Esophagus squamous epithelium (tissue), 5 donors: ENCODE measurements at regions not wholly inside any gene's neighbourhood (a gene's known extent, or its start where the extent isn't known, plus 50 kb on each side); places are given as distances from the start of the nearest gene placed in this dataset.

Source experiments
- DNase-seq: peaks from one replicate; lab custom pipeline; 2025; lab: John Stamatoyannopoulos, UW
- H3K27ac ChIP-seq, 4 donors: fragments of 200-600 bp; sonication (generic); one replicate each; pipeline ENCODE4 v1.5.1; 2016 to 2019; ENCODE audit warnings: mild to moderate bottlenecking in 1 of 4
- H3K27me3 ChIP-seq, 4 donors: fragments of 200-600 bp; sonication (generic); 1 replicate in 3 of 4; 2 replicates in 1 of 4; pipeline versions ENCODE4 v1.5.1 to v1.6.0; 2017 to 2021; ENCODE audit warnings: antibody characterized with exemption in 1 of 4
- H3K36me3 ChIP-seq, 3 donors: fragments of 200-600 bp; sonication (generic); one replicate each; pipeline ENCODE4 v1.5.1; 2016 to 2019
- H3K4me1 ChIP-seq, 3 donors: fragments of 200-600 bp; sonication (generic); one replicate each; pipeline ENCODE4 v1.5.1; 2017 to 2019
- H3K4me3 ChIP-seq, 4 donors: fragments of 200-600 bp; sonication (generic); 1 replicate in 3 of 4; 2 replicates in 1 of 4; pipeline ENCODE4 v1.5.1; 2016 to 2019; ENCODE audit warnings: mild to moderate bottlenecking in 2 of 4, moderate library complexity in 1 of 4
- H3K9me3 ChIP-seq, 3 donors: fragments of 200-600 bp; sonication (generic); one replicate each; pipeline ENCODE4 v1.5.1; 2016 to 2019
- CTCF ChIP-seq, 6 experiments: fragments of 450-650 bp in 4 of 6; fragments of 200-600 bp in 2 of 6; sonication (generic) in 2 of 6; IDR thresholded peaks; one replicate each; pipeline ENCODE4 v1.5.1; 2016 to 2019; ENCODE audit warnings: antibody characterized with exemption in 6 of 6, mild to moderate bottlenecking in 4 of 6, moderate library complexity in 4 of 6
- POLR2A ChIP-seq, 4 donors: fragments of 450-650 bp; IDR thresholded peaks; one replicate each; pipeline ENCODE4 v1.6.1; 2017; ENCODE audit warnings: antibody characterized with exemption in 4 of 4, mild to moderate bottlenecking in 4 of 4, moderate library complexity in 3 of 4
- WGBS, 2 donors: methylation state at CpG; one replicate each; pipeline ENCODE4 v1.1.5; 2018; 5-methylcytosine and 5-hydroxymethylcytosine counted together
- intact Hi-C: fragments of 100-400 bp; cut with DNase I; formaldehyde crosslinking; loops from one replicate; pipeline ENCODE4 v1.15.0; 2022
- donor health status: DM: yes; HTN: yes; CAD: no.

- TF ChIP-seq CTCF (IDR thresholded peaks at IDR 0.05), result no peak
These were observed 183.1 kb downstream of the ALG10 start for GRCh38 chr12:34205401-34205800.

DNA sequence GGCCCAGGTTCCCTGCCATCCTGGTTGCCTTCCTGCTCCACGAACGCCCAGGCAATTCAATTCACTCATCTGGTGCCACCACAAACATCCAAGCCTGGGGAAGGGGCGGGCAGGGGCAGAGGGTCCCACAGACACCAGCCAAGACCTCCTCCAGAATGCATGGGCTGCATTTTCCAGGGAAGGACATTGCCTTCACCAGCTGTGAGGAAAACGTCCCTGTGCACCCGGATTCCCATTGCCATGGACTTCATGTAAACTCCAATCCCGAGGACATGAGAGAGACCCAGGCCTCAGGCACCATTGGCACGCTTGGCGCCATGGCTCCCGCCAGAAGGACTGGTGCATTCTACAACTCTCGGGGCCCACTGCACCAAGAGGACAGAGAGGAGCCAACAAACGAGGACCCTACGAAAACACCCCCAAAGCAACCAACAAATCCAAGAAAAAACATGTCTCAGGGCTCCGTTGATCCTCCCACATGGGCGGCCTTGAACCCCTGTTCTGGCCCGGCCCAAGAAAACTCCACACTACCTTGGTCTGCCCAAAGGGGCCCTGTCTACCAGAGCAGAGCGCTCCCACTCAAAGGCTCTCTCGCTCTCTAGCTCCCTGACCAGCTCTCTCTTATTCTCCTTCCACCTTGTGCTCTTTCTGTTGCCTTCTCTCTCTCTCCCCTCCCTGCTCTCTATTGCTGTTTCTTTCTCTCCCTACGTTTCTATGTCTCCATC, 183.9 kb downstream of the ALG10 start:
- peaks cover 0 to 52% (median 0%) of the 10 kb centered on the region in 3 donors for H3K9me3 ChIP-seq
- no peak overlapping the region for H3K27ac ChIP-seq
- H3K27me3 ChIP-seq, result no peaks in the 10 kb centered on the region
- intact Hi-C loops, result no loop called here
- no peaks in the 10 kb centered on the region for H3K4me1 ChIP-seq
- DNase-seq, result no peak
- WGBS, 2 donors, result 76 to 85% methylated on average over 10 to 14 of the region's 18 CpGs
- no peaks in the 10 kb centered on the region for H3K36me3 ChIP-seq
- no peak overlapping the region for H3K4me3 ChIP-seq
- no peak for TF ChIP-seq CTCF (IDR thresholded peaks at IDR 0.05)
- TF ChIP-seq POLR2A (IDR thresholded peaks at IDR 0.05), result no peak

More at GRCh38 chr12:34205401-34205800, 183.1 kb downstream of the ALG10 start:
- Histone ChIP-seq H3K27ac (no peak overlapping the region), H3K36me3 (no peaks in the 10 kb centered on the region), H3K9me3 (peaks cover 0 to 45% (median 0%) of the 10 kb centered on the region in 3 donors), H3K4me1 (no peaks in the 10 kb centered on the region), H3K4me3 (no peak overlapping the region), H3K27me3 (no peaks in the 10 kb centered on the region)
- no peak for DNase-seq
- 97 to 100% methylated on average over 1 to 16 of the region's 24 CpGs for WGBS, 2 donors
- intact Hi-C loops, result no loop called here

DNA sequence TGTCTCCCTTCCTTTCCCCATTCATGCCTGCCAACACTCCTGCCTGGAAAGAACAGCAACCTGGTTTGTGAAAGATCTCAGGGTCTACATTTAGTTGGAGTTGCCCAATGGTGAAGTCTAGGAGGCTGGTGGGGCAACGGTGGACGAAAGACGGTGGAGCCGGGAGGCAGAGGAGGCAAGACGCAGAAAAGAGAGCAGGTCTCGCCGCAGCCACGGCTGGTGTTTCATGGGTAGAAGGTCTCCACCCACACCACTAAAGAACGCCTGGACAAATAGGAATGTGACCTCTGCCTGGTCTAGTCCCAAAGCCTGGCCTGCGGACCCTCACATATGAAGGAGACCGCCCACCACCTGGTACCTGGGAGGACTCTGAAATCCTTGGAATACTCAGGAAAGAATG, 185.6 kb downstream of the ALG10 start:
- WGBS, 2 donors, result 93% methylated on average over 6 of the region's 11 CpGs; no CpG with 5 or more reads in 1 of the 2 donors
- Histone ChIP-seq H3K9me3 (peaks cover 0 to 57% (median 0%) of the 10 kb centered on the region in 3 donors), H3K4me1 (no peaks in the 10 kb centered on the region), H3K36me3 (no peaks in the 10 kb centered on the region), H3K27ac (no peak overlapping the region), H3K4me3 (no peak overlapping the region), H3K27me3 (no peaks in the 10 kb centered on the region)
- TF ChIP-seq CTCF (IDR thresholded peaks at IDR 0.05), result no peak
- TF ChIP-seq POLR2A (IDR thresholded peaks at IDR 0.05), result no peak
- intact Hi-C loops, result no loop called here
- no peak for DNase-seq

- TF ChIP-seq POLR2A (IDR thresholded peaks at IDR 0.05), result no peak
- no peak for TF ChIP-seq CTCF (IDR thresholded peaks at IDR 0.05)
- Histone ChIP-seq H3K9me3 (peaks cover 0 to 57% (median 0%) of the 10 kb centered on the region in 3 donors), H3K4me3 (no peak overlapping the region), H3K4me1 (no peaks in the 10 kb centered on the region), H3K27me3 (no peaks in the 10 kb centered on the region), H3K27ac (no peak overlapping the region), H3K36me3 (no peaks in the 10 kb centered on the region)
- 79 to 94% methylated on average over 6 to 7 of the region's 41 CpGs for WGBS, 2 donors
- intact Hi-C loops, result no loop called here
- DNase-seq, result no peak
These were observed 186.3 kb downstream of the ALG10 start for GRCh38 chr12:34208331-34209258.
